GM12878 (cell line): ENCODE measurements at regions not wholly inside any gene's neighbourhood (a gene's known extent, or its start where the extent isn't known, plus 50 kb on each side); places are given as distances from the start of the nearest gene placed in this dataset.

Source experiments
- ATAC-seq: fragments of 200-7000 bp; cut with Tn5 transposase; 3 replicates; pipeline ENCODE4 v1.9.1; 2020; ENCODE audit warnings: mild to moderate bottlenecking, moderate library complexity
- BruUV-seq: library from RNA; stranded (reverse); fragments of 400-500 nt; replicated peaks from 2 replicates; lab custom pipeline; 2021; lab: Mats Ljungman, UMichigan
- CTCF ChIA-PET: fragments of 300-600 bp; sonication (Branson Sonifier 250); formaldehyde crosslinking; extraction: SDS; loops from one replicate; lab custom pipeline; 2021; ENCODE audit warnings: inconsistent platforms; lab: Yijun Ruan, JAX
- POLR2A ChIA-PET: fragments of 350-600 bp; formaldehyde crosslinking; extraction: SDS; loops from one replicate; lab custom pipeline; 2021; ENCODE audit warnings: inconsistent platforms; lab: Charles Lee
- RAD21 ChIA-PET: fragments of 300-600 bp; sonication (Branson Sonifier 250); formaldehyde crosslinking; loops from one replicate; lab custom pipeline; 2023; ENCODE audit warnings: antibody characterized with exemption; ENCODE audit not compliant: unreplicated experiment; lab: Charles Lee
- SMC1A ChIA-PET: fragments of 300-600 bp; sonication (Branson Sonifier 250); formaldehyde crosslinking; loops from one replicate; lab custom pipeline; 2023; ENCODE audit not compliant: unreplicated experiment, uncharacterized antibody; lab: Charles Lee
- DNase-seq: peaks from one replicate; pipeline ENCODE4 v3.0.0-alpha.2; 2011; ENCODE audit warnings: low read depth, low spot score
- FAIRE-seq: peaks from 3 replicates; lab custom pipeline; 2011; peaks lifted over from hg19 to GRCh38; lab: Jason Lieb, UNC
- H2AFZ ChIP-seq: 2 replicates; pipeline ENCODE4 v1.6.0; 2011; ENCODE audit warnings: low read depth, low read length, control low read depth; ENCODE audit not compliant: control insufficient read depth
- H3K27ac ChIP-seq: 2 replicates; pipeline ENCODE4 v1.5.1; 2011; ENCODE audit warnings: control low read depth; ENCODE audit not compliant: control insufficient read depth, insufficient read depth
- H3K27me3 ChIP-seq, 2 experiments: replicated peaks in 1 of 2; 2 replicates each; pipeline versions ENCODE4 v1.6.0 to v1.6.1; 2011; ENCODE audit warnings: low read length in 1 of 2; ENCODE audit not compliant: control insufficient read depth in 2 of 2, insufficient read depth in 2 of 2
- H3K36me3 ChIP-seq, 2 experiments: 2 replicates each; pipeline ENCODE4 v1.5.1; 2011; ENCODE audit warnings: low read length in 1 of 2; ENCODE audit not compliant: control insufficient read depth in 2 of 2, insufficient read depth in 2 of 2
- H3K4me1 ChIP-seq: 2 replicates; pipeline ENCODE4 v1.6.1; 2011; ENCODE audit warnings: mild to moderate bottlenecking, low read length, moderate library complexity, mixed read lengths; ENCODE audit not compliant: control insufficient read depth, insufficient read depth
- H3K4me2 ChIP-seq: 2 replicates; pipeline ENCODE4 v1.6.0; 2011; ENCODE audit warnings: control low read depth; ENCODE audit not compliant: control insufficient read depth, insufficient read depth
- H3K4me3 ChIP-seq: fragments of 200-600 bp; sonication (generic); 2 replicates; pipeline ENCODE4 v1.5.1; 2016
- H3K79me2 ChIP-seq: 2 replicates; pipeline ENCODE4 v1.6.0; 2011; ENCODE audit warnings: low read length; ENCODE audit not compliant: control insufficient read depth, insufficient read depth
- H3K9ac ChIP-seq: 2 replicates; pipeline ENCODE4 v1.8.0; 2011; ENCODE audit warnings: low read length, control low read depth, mixed read lengths; ENCODE audit not compliant: control insufficient read depth, insufficient read depth
- H3K9me3 ChIP-seq: replicated peaks from 3 replicates; pipeline ENCODE4 v1.5.1; 2011; ENCODE audit warnings: mild to moderate bottlenecking, low read length; ENCODE audit not compliant: control insufficient read depth, insufficient read depth
- H4K20me1 ChIP-seq: 2 replicates; pipeline ENCODE4 v1.6.0; 2011; ENCODE audit not compliant: control insufficient read depth, insufficient read depth
- BCL11A ChIP-seq: IDR thresholded peaks from 2 replicates; pipeline ENCODE4 v1.6.1; 2011; ENCODE audit warnings: low read depth, low read length
- ELK1 ChIP-seq: IDR thresholded peaks from 2 replicates; pipeline ENCODE4 v1.6.1; 2012; ENCODE audit warnings: low read depth, low read length, improper control_type of control experiment
- EP300 ChIP-seq, 2 experiments: fragments of 150-350 bp in 1 of 2; IDR thresholded peaks; 2 replicates each; pipeline ENCODE4 v1.6.1; 2011 to 2012; ENCODE audit warnings: low read depth in 2 of 2, low read length in 2 of 2, borderline replicate concordance in 1 of 2, improper control_type of control experiment in 1 of 2, inconsistent platforms in 1 of 2; ENCODE audit not compliant: control insufficient read depth in 1 of 2
- HDAC6 ChIP-seq: fragments of 200-600 bp; sonication (generic); IDR thresholded peaks from one replicate; pipeline ENCODE4 v1.8.0; 2017; ENCODE audit warnings: antibody characterized with exemption; ENCODE audit not compliant: unreplicated experiment
- KAT2A ChIP-seq: conservative IDR thresholded peaks from 2 replicates; pipeline ENCODE4 v1.6.1; 2011; ENCODE audit warnings: low read depth, low read length; ENCODE audit not compliant: control insufficient read depth
- KDM1A ChIP-seq: fragments of 200-600 bp; sonication (generic); IDR thresholded peaks from 2 replicates; pipeline ENCODE4 v1.6.1; 2016; ENCODE audit warnings: borderline replicate concordance
- KLF5 ChIP-seq: fragments of 450-650 bp; IDR thresholded peaks from 2 replicates; pipeline ENCODE4 v1.6.1; 2014; ENCODE audit warnings: mild to moderate bottlenecking; ENCODE audit not compliant: partially characterized antibody
- PML ChIP-seq: IDR thresholded peaks from 2 replicates; pipeline ENCODE4 v1.6.1; 2012; ENCODE audit warnings: low read length, inconsistent platforms
- SREBF2 ChIP-seq: IDR thresholded peaks from 2 replicates; pipeline ENCODE4 v1.6.1; 2012; ENCODE audit warnings: mild to moderate bottlenecking, low read length
- TAF1 ChIP-seq: IDR thresholded peaks from 2 replicates; pipeline ENCODE4 v1.6.1; 2011; ENCODE audit warnings: mild to moderate bottlenecking, low read depth, low read length, borderline replicate concordance
- TCF12 ChIP-seq: IDR thresholded peaks from 2 replicates; pipeline ENCODE4 v1.6.1; 2011; ENCODE audit warnings: low read depth, mild to moderate bottlenecking, low read length
- YBX1 ChIP-seq: fragments of 450-650 bp; IDR thresholded peaks from 2 replicates; pipeline ENCODE4 v1.6.1; 2016; ENCODE audit warnings: antibody characterized with exemption
- ZNF24 ChIP-seq: fragments of 450-650 bp; IDR thresholded peaks from 2 replicates; pipeline ENCODE4 v1.6.1; 2017; ENCODE audit warnings: antibody characterized with exemption, mild to moderate bottlenecking
- ZSCAN29 ChIP-seq: fragments of 450-650 bp; IDR thresholded peaks from 2 replicates; pipeline ENCODE4 v1.6.1; 2017; ENCODE audit warnings: mild to moderate bottlenecking, moderate library complexity
- WGBS: methylation state at CpG from one replicate; pipeline ENCODE4 v1.1.6; 2016; ENCODE audit warnings: low lambda C conversion rate; ENCODE audit not compliant: insufficient replicate concordance, insufficient coverage; ENCODE audit errors: missing lambda C conversion rate; 5-methylcytosine and 5-hydroxymethylcytosine counted together
- in situ Hi-C: fragments of 300-500 bp; cut with MboI; formaldehyde crosslinking; loops from 9 replicates; pipeline ENCODE4 v1.14.3; 2018; ENCODE audit warnings: mixed read lengths
- intact Hi-C: fragments of 100-400 bp; cut with micrococcal nuclease; formaldehyde crosslinking; loops from one replicate; pipeline ENCODE4 v1.14.2; 2022; ENCODE audit not compliant: unreplicated experiment
- TF ChIP-seq, protein P1 (sequence below): IDR thresholded peaks from 2 replicates; pipeline ENCODE4 v1.6.1; 2011; ENCODE audit warnings: borderline replicate concordance, low read depth, mild to moderate bottlenecking, moderate library complexity, mixed read lengths, low read length; ENCODE audit not compliant: insufficient read depth; ENCODE audit errors: extremely low read length
- TF ChIP-seq, protein P2 (sequence below): IDR thresholded peaks from 2 replicates; pipeline ENCODE4 v1.6.1; 2011; ENCODE audit warnings: low read depth, low read length, improper control_type of control experiment, borderline replicate concordance
- TF ChIP-seq, protein P3 (sequence below): fragments of 450-650 bp; IDR thresholded peaks from 2 replicates; pipeline ENCODE4 v1.6.1; 2014; ENCODE audit warnings: mild to moderate bottlenecking

DNA sequence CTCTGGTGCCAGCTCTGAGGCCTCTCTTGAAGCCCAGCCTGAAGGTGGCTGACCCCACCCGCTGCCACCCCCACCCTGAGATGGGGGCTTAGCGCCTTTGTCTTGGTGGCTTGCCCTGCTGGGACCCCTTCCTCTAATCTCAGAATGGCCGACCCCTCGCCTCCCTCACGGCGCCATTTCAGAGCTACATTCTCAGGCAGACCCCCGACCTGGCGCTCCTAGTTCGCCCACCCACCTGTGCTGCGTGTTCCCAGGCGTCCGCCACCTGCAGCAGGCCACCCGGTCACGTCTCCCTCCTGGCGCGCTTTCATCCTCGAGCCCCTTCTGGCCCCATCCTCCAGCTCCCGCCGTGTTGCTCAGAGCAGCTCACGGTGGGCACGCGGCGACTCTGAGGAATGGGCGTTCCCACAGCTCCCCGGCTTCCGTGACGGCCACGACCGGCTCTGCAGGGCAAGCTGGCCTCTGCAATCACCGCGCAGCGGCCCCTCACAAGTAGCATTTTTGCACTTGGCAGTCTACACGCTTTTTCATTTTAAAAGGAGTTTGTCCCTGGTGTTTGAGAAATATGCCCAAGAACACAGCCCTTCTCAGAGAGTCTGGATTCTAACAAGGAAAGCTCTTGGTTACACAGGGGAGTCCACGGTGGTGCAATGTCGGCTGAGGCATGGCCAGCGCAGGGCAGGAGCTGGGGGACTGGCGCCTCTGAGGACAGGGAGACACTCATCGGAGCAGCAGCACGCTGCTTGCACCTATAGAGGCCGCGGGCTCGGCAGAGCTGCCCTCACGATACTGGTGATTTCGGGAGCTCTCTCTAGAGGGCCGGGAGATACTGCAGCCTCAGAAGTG, 105.7 kb upstream of the C14orf180 start:
- CTCF ChIA-PET, result no interaction called here
- no peaks in the 10 kb centered on the region for H3K79me2 ChIP-seq
- intact Hi-C loops (no loop called here), in situ Hi-C loops (no loop called here)
- BruUV-seq, result no TSS peak
- H4K20me1 ChIP-seq, result no peaks in the 10 kb centered on the region
- H3K27ac ChIP-seq, result no peak overlapping the region
- no peak for DNase-seq
- no peak overlapping the region for H3K4me3 ChIP-seq
- no peak for TF ChIP-seq ELK1
- TF ChIP-seq, protein P1, sequence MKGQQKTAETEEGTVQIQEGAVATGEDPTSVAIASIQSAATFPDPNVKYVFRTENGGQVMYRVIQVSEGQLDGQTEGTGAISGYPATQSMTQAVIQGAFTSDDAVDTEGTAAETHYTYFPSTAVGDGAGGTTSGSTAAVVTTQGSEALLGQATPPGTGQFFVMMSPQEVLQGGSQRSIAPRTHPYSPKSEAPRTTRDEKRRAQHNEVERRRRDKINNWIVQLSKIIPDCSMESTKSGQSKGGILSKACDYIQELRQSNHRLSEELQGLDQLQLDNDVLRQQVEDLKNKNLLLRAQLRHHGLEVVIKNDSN, result no peak
- TF ChIP-seq EP300 (IDR thresholded peaks at IDR 0.05; ENCODE audit: borderline replicate concordance in 1 of 2, control insufficient read depth in 1 of 2, low read depth in 2 of 2, low read length in 2 of 2), result no peak
- TF ChIP-seq PML, result no peak
- TF ChIP-seq TCF12, result no peak
- no peak for TF ChIP-seq HDAC6
- no peak for TF ChIP-seq KLF5
- no peak for TF ChIP-seq BCL11A
- TF ChIP-seq KDM1A, result no peak
- TF ChIP-seq ZNF24, result no peak
- no peak for TF ChIP-seq TAF1
- no peak for TF ChIP-seq ZSCAN29
- no peak for TF ChIP-seq KAT2A
- no peak for TF ChIP-seq SREBF2
- TF ChIP-seq, protein P2, sequence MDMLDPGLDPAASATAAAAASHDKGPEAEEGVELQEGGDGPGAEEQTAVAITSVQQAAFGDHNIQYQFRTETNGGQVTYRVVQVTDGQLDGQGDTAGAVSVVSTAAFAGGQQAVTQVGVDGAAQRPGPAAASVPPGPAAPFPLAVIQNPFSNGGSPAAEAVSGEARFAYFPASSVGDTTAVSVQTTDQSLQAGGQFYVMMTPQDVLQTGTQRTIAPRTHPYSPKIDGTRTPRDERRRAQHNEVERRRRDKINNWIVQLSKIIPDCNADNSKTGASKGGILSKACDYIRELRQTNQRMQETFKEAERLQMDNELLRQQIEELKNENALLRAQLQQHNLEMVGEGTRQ, result no peak
- TF ChIP-seq, protein P3, sequence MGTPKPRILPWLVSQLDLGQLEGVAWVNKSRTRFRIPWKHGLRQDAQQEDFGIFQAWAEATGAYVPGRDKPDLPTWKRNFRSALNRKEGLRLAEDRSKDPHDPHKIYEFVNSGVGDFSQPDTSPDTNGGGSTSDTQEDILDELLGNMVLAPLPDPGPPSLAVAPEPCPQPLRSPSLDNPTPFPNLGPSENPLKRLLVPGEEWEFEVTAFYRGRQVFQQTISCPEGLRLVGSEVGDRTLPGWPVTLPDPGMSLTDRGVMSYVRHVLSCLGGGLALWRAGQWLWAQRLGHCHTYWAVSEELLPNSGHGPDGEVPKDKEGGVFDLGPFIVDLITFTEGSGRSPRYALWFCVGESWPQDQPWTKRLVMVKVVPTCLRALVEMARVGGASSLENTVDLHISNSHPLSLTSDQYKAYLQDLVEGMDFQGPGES, result no peak
- no peak for TF ChIP-seq YBX1
- SMC1A ChIA-PET, result no interaction called here
- RAD21 ChIA-PET, result no interaction called here
- WGBS, result 34% methylated on average over 40 of the region's 45 CpGs
- H3K4me2 ChIP-seq, result no peak overlapping the region
- H3K9me3 ChIP-seq, result no peaks in the 10 kb centered on the region
- H3K9ac ChIP-seq, result no peak overlapping the region
- no peaks in the 10 kb centered on the region for H3K36me3 ChIP-seq
- ATAC-seq, result no peak
- POLR2A ChIA-PET, result no interaction called here
- peaks cover 0 to 2% of the 10 kb centered on the region in 2 experiments; a peak in 1 of 4 replicates for H3K27me3 ChIP-seq
- H3K4me1 ChIP-seq, result no peaks in the 10 kb centered on the region
- no peak for FAIRE-seq
- H2AFZ ChIP-seq, result no peak overlapping the region
